NCI-H748 (cell line): ENCODE measurements at regions not wholly inside any gene's neighbourhood (a gene's known extent, or its start where the extent isn't known, plus 50 kb on each side); places are given as distances from the start of the nearest gene placed in this dataset.

Experiments used
- DNase-seq: peaks from one replicate; lab custom pipeline; 2025; ENCODE audit not compliant: unreplicated experiment; lab: John Stamatoyannopoulos, UW

DNA sequence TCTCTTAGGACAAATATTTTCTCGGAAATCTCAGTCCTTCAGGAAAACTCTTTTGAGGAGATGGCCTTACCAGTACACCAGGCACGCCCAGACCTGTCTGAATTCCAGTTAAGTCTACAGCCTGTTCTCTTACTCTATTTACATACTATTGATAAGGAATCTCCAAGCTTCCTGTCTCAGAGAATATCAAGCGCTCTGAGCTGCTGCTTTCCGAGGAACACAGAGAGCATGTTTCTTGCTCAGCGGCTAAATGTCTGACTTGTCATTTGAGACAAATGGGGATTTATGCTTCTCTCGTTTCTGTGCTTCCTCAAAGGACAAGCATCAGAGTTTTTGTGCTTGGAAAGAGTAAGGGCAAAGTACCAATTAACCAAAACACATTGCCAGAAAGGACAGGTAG lies 112.4 kb upstream of the CCDC54 start:
- DNase-seq: no peak

DNA sequence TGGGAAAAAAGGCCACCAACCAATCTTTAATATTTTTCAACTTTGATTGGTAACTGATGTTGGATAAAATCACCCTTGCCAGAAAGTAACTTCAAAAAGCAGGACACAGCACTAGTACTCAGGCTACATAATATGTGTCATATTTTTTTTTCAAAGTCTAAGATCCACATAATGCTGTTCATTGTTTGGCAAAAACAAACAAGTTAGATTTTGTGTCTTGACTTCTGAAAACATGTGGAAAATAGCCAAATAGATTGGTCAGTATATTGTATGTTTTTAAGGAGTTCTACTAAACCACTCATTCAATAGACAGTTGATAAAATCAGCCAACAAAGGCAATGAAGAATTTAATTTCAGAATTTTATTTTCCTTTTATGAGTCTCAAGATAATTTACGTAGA lies 111.7 kb upstream of the CCDC54 start:
- no peak for DNase-seq

DNA sequence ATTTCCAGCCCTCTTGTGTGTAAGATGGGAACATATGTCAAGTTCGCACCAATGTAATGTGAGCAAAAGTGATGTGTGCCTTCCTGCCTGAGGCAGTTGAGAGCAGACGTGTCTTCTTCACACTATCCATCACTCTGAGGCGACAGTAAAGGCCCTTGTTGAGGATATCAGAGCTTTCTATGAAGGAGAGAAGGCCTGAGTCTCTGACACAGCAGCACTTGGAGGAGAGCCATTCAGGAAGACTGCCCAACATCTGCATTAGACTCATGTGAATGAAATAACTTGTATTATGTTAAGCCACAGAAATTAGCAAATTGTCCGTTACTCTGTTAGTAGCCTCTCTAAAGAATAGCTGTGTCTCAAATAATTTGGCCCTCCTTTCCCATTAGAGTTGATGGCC lies 108.8 kb upstream of the CCDC54 start:
- DNase-seq: no peak

DNA sequence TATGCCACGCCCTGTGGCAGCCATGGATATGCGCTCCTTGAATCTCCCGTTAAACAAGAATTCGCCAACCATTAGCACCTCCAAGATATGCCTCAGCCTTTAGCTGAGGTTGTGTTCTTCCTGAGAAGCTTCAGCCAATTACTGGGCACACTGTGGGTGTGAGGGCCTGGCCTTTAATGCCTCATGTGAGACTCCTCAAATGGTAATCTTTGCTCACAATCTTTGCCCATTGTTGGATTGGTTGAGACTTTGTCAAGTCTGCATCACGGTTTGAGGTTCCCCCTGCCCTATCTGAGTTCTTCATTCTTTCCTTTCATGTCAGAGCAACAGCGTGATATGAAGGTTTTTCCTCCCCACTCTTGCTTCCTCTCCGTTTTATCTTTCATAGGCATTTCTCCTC lies 108.1 kb upstream of the CCDC54 start:
- DNase-seq: no peak

DNA sequence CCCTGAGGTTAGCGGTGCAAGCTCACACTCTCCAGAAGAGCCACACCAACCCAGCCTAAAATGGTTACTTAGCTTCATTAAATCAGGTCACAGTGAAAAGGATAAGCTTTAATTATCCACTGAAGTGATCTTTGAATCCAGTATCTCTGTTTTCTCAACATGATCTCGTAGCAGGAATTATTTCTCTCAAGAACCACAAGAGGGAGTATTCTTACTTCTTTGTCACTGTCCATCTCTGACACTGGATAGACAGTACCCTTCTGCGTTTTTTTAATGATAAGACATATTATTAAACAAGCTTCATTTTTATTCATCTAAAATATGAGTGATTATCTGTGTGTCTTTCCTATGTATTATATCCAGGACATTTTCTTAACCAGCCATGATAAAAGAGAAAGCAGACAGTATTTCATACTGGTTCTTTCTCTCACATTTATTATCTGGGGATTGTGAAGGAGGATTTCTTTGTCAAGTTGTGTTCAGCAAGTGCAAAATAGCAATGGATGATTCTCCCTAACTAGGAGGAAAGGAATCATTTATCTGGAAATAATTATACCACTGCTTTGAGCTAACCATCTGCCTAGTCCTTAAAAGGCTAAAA lies 105.4 kb upstream of the CCDC54 start:
- peak; percentile 36 for DNase-seq

DNA sequence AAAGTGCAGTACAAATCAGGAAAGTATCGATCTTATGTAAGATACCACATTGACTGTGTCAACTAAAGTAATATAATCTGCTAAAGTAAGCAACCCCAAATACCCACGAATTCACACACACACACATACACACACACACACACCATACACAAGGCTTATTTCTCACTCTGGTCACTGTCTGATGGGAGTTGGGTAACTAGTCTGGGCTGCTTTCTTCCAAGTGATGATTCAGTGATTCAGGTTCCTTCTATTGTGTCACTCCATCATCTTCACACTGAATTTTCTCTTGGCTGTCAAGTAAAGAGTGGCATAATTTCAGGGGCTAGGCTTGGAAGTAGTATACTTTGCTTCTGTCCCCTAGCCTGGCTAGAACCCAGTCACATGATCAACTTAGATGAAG lies 104.8 kb upstream of the CCDC54 start:
- DNase-seq: no peak

DNA sequence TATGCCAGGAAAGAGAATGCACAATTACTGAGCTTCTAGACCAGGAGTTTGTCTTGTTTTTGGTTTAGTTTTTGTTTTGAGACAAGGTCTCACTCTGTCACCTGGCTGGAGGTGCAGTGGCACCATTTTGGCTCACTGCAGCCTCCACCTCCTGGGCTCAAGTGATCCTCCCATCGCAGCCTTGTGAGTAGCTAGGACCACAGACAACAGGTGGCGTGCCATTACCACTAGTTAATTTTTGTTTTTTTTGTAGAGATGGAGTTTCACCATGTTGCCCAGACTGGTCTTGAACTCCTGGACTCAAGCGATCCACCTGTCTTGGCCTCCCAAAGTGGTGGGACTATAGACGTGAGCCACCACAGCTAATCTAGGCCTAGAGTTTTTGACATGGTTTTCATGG lies 104.4 kb upstream of the CCDC54 start:
- DNase-seq: no peak

DNA sequence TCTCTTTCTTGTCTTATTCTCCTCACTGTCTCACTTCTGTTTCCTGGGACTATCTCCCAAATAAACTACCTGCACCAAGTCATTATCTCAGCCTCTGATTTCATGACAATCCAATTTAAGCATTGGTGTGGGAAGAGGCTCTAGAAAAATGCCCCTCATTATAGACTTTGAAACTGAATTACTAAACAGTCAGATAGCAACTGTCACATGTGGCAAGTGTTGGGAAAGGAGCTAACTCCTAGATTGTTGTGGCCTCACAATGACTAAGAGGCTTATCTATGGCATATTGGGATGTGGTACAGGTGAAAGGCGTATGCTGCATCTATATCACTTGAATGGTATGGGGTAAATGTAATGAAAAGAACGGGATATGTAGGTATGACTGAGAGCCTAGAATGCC lies 103.5 kb upstream of the CCDC54 start:
- DNase-seq: no peak

DNA sequence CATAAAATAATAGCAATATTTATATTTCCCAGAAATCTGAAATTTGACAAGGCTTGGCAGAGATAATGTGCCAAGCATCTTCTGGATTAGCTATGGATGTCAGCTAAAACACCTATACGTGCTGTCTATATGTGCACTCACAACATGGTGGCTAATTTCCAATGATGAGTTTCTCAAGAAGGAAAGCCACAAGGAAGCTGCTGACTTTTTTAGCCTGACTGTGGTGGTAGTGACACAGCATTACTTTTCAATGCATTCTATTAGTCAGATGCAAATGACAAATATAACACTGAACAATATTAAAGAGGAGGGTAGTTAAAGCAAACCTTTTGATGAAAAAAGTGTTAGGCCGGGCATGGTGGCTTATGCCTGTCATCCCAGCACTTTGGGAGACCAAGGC lies 101.7 kb upstream of the CCDC54 start:
- DNase-seq: no peak

DNA sequence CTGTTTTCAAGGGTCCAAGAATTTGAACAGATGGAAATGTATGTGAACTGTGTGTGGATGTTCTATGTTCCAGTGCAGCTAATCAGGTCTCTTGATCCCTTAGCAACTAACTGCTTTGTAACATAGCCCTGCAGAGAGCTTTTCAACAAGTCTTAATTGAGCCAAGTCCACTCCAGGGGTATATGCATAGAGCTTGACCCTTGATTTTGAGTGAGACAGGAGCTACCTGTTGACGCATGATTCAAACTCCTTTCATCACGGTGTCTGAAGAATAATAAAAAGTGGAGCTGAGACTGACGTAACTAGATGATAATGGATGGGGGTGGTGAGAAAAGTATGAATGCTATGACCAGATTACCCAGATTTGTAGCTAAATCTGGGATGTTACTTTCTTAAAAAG lies 93.3 kb upstream of the CCDC54 start:
- peak; percentile 4 for DNase-seq

DNA sequence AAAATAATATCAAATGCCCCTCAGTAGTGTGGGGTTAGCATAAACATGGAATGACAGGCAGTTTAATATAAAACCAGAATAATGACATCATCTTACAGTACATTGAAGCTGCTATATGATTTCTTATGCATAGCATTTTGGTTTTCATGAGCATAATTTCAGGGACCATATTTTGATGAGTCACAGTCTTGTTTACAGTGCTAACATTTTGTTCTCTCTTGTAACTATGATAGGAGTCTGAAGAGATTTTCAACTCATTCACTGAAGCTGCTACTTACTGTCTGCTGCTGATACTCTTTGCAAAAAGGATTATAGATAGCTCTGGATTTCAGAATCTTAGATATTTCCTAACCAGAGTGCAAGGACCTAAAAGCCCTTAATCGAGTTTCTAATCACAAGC lies 92.6 kb upstream of the CCDC54 start:
- DNase-seq: no peak

DNA sequence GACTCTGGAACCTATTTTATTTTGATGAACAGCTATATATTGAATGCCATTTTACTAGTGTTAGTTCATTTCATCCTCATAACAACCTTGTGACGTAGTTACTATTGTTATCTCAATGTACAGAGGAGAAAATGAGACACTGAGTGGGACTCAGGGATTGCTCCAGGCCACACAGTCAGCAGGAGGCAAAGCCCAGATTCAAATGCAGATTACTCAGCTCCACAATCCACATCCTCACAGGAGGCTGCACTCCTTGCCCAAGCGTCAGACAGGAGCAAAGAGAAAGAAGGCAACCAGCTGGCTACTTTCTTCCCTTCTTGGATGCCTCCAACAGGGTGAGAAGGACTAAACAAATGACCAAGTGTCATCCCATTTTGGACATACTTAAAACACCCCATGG lies 92.0 kb upstream of the CCDC54 start:
- DNase-seq: no peak

DNA sequence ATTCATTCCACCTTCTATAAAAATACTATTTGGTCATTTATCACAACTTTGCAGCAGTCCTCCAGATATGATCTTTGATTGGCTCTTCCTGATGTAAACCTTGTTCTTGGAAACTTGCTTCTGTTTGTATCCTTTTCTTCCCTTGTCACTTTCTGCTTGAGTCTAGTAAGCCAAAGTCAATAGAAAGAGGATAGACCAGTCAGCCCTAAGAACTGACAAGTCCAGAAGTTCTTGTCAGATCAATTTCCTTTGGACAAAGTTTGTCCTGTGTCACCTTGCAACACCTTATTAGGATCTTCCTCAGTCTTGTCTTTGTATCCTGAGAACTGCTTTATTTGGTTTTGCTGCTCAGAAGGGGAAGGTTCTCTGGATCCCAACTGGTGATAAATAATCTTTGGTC lies 87.9 kb upstream of the CCDC54 start:
- DNase-seq: no peak

DNA sequence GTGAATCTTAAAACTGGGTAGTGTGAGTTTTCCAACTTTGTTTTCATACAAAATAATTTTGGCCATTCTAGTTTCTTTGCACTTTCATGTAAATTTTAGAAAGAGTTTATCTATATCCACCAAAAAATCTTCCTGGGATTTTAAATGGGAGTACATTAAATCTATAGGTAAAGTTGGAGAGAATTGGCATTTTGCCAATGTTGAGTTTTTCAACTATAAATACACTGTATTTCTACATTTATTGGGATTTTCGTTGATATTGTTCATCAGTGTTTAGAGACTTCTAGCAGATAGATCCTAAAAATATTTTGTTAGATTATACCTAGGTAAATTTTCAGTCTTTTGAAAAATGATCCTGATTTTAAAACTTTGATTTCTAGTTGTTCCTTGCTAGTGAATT lies 83.1 kb upstream of the CCDC54 start:
- DNase-seq: no peak

DNA sequence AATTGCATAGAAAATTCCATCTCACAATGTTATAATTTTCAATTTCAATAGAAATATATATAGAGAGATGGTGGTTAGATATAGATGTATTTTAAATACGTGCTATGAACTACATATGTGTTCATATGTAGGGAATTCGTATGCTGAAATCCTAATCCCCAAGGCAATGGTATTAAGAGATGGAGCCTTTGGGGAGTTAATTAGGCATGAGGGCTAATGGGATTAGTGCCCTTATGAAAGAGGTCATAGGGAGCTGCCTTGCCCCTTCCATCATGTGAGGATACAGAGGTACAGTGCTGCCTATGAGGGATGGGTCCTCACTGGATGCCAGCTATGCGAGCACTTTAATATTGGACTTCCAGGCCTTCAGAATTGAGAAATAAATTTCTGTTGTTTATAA lies 79.6 kb upstream of the CCDC54 start:
- DNase-seq: no peak

DNA sequence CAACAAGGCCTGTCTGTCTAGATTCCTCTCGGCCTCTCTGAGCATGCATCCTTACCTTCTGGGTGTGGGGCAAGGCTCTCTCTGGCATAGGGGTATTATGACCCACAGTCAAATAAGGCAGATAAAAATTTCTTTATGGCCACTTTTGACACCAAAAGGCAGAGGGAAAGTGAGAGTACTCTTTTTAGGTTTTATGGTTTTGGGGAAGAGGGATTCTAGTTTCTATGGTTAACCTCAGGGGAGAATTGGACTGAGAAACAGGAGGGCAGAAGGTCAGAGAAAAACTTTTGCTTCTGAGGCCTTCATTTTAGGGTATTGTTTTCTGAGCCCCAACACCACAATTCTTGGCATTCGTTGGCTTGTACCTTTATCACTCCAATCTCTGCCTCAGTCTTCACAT lies 70.0 kb upstream of the CCDC54 start:
- DNase-seq: no peak

DNA sequence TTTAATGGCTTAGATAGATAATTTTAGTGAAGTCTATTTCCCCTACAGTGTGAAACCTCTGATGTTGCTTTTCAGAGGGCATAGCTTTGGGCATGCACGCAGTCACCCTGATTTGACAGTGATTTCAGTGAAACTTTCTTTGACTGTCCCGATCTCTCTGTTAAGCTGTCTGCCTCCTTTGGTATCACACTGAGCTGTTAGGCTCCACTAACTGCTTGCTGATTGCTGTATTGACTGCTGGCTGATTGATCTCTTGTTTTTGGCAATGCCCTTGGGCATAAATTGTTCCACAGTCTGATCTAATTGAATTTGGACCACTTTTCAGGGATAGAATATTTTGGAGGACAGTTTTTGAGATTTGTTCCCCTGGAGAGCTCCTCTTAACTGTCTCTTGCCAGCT lies 68.5 kb upstream of the CCDC54 start:
- DNase-seq: no peak

DNA sequence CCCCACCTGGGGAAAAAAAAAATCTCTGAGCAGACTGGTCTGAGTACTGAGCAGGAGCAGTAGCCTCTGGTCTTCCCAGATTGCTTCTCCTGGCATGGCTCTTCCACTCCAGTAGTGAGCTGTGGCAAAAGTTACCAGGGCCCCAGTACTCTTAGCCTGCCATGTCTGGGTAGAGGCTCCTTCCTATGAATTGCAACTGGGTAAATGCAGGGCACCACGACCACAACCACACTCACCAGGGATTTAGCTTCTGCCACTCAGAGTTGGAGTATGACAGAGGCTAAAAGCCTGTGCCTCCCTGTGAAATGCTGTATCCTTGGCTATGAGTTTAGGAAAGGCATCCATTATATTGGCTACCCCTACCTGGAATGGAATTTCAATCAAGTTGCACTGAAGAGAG lies 67.9 kb upstream of the CCDC54 start:
- no peak for DNase-seq

DNA sequence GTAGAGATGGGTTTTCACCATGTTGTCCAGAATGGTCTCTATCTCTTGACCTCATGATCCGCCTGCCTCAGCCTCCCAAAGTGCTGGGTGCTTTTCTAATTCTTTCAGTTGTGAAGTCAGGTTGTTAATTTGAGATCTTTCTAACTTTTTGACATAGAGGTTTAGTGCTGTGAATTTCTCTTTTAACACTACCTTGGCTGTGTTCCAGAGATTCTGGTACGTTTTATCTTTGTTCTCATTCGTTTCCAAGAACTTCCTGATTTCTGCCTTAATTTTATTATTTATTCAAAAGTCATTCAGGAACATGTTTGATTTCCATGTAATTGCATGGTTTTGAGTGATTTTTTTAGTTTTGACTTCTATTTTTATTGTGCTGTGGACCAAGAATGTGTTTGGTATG lies 63.5 kb upstream of the CCDC54 start:
- no peak for DNase-seq

DNA sequence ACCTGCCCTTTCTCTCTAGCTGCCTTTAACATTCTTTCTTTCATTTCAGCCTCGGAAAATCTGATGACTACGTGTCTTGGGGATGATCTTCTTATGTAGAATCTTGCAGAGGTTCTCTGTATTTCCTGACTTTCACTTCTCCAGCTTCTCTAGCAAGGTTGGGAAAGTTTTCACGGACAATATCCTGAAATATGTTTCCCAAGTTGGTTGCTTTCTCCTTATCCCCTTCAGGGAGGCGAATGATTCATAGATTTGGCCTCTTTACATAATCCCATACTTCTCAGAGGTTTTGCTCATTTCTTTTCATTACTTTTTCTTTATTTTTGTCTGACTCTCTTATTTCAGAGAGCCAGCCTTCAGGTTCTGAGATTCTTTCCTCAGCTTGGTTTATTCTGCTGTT lies 62.1 kb upstream of the CCDC54 start:
- no peak for DNase-seq

DNA sequence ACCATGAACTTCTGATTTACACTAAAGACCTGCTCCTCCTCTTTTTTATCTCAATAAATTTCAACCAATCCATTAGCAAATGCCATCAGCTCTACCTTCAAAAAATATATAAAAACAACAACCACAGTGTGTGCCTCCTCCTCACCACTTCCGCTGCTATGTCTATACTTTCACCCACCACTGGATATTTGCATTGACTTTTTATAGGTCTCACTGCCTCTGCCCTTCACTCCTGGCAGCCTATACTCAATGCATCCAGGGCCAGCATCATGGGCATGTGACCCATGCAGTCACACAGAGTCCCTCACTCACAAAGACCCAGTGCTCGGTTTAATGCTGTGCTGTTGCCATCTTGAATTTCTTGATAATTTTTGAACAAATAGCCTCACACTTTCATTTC lies 53.5 kb upstream of the CCDC54 start:
- DNase-seq: no peak

DNA sequence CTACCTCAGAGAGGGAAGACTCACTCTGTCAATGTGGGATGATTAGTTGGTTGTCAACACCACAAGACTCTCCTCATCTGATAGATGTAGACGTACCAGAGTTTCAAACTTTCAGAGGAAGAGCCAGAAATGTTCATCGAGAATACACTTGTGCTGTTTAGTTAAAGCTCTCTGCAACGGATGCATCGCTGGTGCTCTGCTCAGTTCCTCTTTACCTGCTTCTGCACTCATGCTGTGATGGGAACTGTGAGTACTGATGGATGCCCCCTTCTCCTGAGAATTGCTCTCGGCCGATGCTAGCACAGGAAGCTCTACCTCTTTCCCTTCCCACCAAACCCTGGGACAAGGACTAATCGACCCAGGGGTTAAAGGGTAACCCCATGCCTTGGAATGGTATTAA lies 51.8 kb upstream of the CCDC54 start:
- no peak for DNase-seq
